Keratinocyte (primary cell): ENCODE measurements at regions not wholly inside any gene's neighbourhood (a gene's known extent, or its start where the extent isn't known, plus 50 kb on each side); places are given as distances from the start of the nearest gene placed in this dataset.

Source experiments
- DNase-seq: peaks from one replicate; pipeline ENCODE4 v3.0.0-alpha.2; 2011; ENCODE audit warnings: low read depth, missing footprints, low spot score
- FAIRE-seq: peaks from 2 replicates; lab custom pipeline; 2011; peaks lifted over from hg19 to GRCh38; lab: Jason Lieb, UNC
- H2AFZ ChIP-seq: 2 replicates; pipeline ENCODE4 v1.6.0; 2012; ENCODE audit warnings: low read length, control low read depth, inconsistent platforms; ENCODE audit not compliant: control insufficient read depth
- H3K27ac ChIP-seq: 2 replicates; pipeline ENCODE4 v1.5.1; 2011; ENCODE audit warnings: low read length; ENCODE audit not compliant: control insufficient read depth, insufficient read depth
- H3K27me3 ChIP-seq: 3 replicates; pipeline ENCODE4 v1.6.0; 2011; ENCODE audit warnings: low read length; ENCODE audit not compliant: control insufficient read depth, insufficient read depth; ENCODE audit errors: extremely low read depth
- H3K36me3 ChIP-seq, 2 experiments: 2 replicates in 1 of 2; 3 replicates in 1 of 2; pipeline ENCODE4 v1.5.1; 2011; ENCODE audit warnings: low read length in 2 of 2, mild to moderate bottlenecking in 1 of 2; ENCODE audit not compliant: control insufficient read depth in 2 of 2, insufficient read depth in 2 of 2; ENCODE audit errors: extremely low read depth in 1 of 2
- H3K4me1 ChIP-seq: 3 replicates; pipeline ENCODE4 v1.5.1; 2011; ENCODE audit warnings: low read length; ENCODE audit not compliant: control insufficient read depth, insufficient read depth; ENCODE audit errors: extremely low read depth
- H3K4me2 ChIP-seq: 3 replicates; pipeline ENCODE4 v1.6.0; 2011; ENCODE audit warnings: low read depth, low read length; ENCODE audit not compliant: control insufficient read depth, insufficient read depth; ENCODE audit errors: extremely low read depth
- H3K4me3 ChIP-seq, 3 experiments: fragments of 200-600 bp in 1 of 3; sonication (generic) in 1 of 3; 2 replicates in 2 of 3; 3 replicates in 1 of 3; pipeline ENCODE4 v1.5.1; 2011 to 2016; ENCODE audit warnings: low read length in 3 of 3, mild to moderate bottlenecking in 3 of 3, control low read depth in 2 of 3, inconsistent platforms in 1 of 3, low read depth in 1 of 3, mixed read lengths in 1 of 3, mixed run types in 1 of 3, moderate library complexity in 1 of 3; ENCODE audit not compliant: control insufficient read depth in 2 of 3, insufficient read depth in 2 of 3; ENCODE audit errors: extremely low read depth in 1 of 3
- H3K79me2 ChIP-seq: 2 replicates; pipeline ENCODE4 v1.6.0; 2012; ENCODE audit warnings: low read length; ENCODE audit not compliant: control insufficient read depth, insufficient read depth
- H3K9ac ChIP-seq: 3 replicates; pipeline ENCODE4 v1.6.0; 2011; ENCODE audit warnings: low read length; ENCODE audit not compliant: control insufficient read depth, insufficient read depth; ENCODE audit errors: extremely low read depth
- H3K9me1 ChIP-seq: 3 replicates; pipeline ENCODE4 v1.6.0; 2011; ENCODE audit warnings: low read length; ENCODE audit not compliant: control insufficient read depth, insufficient read depth; ENCODE audit errors: extremely low read depth
- H3K9me3 ChIP-seq: 2 replicates; pipeline ENCODE4 v1.5.1; 2012; ENCODE audit warnings: low read depth, low read length; ENCODE audit not compliant: control insufficient read depth
- H4K20me1 ChIP-seq: 3 replicates; pipeline ENCODE4 v1.6.0; 2011; ENCODE audit warnings: low read length; ENCODE audit not compliant: control insufficient read depth, insufficient read depth; ENCODE audit errors: extremely low read depth
- EZH2 ChIP-seq: IDR thresholded peaks from one replicate; pipeline ENCODE4 v1.6.1; 2012; ENCODE audit warnings: inconsistent platforms, mild to moderate bottlenecking, low read length, moderate library complexity
- dilution Hi-C: fragments of 300-500 bp; cut with MboI; formaldehyde crosslinking; loops from one replicate; pipeline ENCODE4 v1.7.0; 2020; ENCODE audit warnings: low sequenced_read_pairs; ENCODE audit not compliant: extremely low pct_ligation_motif_present
- TF ChIP-seq, protein P1 (sequence below), 3 experiments: IDR thresholded peaks in 1 of 3; conservative IDR thresholded peaks in 1 of 3; optimal IDR thresholded peaks in 1 of 3; 2 replicates in 2 of 3; 3 replicates in 1 of 3; pipeline versions ENCODE3 to v1.5.1; 2011; ENCODE audit warnings: low read length in 3 of 3, mild to moderate bottlenecking in 3 of 3, moderate library complexity in 2 of 3, control low read depth in 1 of 3, inconsistent platforms in 1 of 3; ENCODE audit not compliant: insufficient read depth in 2 of 3; ENCODE audit errors: extremely low read depth in 1 of 3

DNA sequence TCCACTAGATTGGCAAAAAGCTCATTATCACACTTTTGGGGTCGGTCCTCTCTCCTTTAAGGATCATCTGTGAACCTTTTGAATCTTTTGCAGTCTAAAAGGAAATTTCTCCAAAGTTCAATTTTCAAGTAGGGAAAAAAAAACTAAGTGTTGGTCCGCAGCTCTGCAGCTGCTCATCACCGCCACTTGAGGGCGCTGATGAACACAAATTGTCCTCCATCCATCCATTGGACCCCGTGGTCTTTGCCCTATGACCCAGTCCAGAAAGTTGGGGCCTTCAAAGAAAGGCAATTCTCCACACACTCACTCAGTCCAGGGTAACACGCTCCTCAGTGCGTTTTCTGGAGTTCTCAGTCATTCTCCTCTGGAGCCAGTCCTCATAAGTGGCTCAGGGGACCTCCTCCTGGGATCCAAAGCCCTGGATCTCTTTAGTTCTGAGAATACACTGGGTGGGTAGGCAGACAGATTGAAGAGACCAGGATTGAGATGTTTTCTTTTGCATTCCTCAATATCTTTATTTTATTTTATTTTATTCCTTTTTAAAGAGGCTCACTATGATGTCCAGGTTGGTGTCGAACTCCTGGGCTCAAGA is 63.6 kb upstream of the SLC28A3 start:
- Histone ChIP-seq H2AFZ (no peak overlapping the region), H3K9me3 (no peaks in the 10 kb centered on the region), H3K4me2 (no peak overlapping the region), H3K27ac (no peak overlapping the region), H3K36me3 (no peaks in the 10 kb centered on the region), H4K20me1 (no peaks in the 10 kb centered on the region), H3K9ac (no peak overlapping the region), H3K9me1 (no peaks in the 10 kb centered on the region), H3K79me2 (no peaks in the 10 kb centered on the region), H3K27me3 (no peaks in the 10 kb centered on the region), H3K4me3 (no peak overlapping the region), H3K4me1 (no peaks in the 10 kb centered on the region)
- FAIRE-seq (no peak), DNase-seq (no peak)
- dilution Hi-C loops: no loop called here
- no peak for TF ChIP-seq EZH2
- TF ChIP-seq, protein P1, sequence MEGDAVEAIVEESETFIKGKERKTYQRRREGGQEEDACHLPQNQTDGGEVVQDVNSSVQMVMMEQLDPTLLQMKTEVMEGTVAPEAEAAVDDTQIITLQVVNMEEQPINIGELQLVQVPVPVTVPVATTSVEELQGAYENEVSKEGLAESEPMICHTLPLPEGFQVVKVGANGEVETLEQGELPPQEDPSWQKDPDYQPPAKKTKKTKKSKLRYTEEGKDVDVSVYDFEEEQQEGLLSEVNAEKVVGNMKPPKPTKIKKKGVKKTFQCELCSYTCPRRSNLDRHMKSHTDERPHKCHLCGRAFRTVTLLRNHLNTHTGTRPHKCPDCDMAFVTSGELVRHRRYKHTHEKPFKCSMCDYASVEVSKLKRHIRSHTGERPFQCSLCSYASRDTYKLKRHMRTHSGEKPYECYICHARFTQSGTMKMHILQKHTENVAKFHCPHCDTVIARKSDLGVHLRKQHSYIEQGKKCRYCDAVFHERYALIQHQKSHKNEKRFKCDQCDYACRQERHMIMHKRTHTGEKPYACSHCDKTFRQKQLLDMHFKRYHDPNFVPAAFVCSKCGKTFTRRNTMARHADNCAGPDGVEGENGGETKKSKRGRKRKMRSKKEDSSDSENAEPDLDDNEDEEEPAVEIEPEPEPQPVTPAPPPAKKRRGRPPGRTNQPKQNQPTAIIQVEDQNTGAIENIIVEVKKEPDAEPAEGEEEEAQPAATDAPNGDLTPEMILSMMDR (optimal IDR thresholded peaks at IDR 0.05 in 1 of 3, IDR thresholded peaks at IDR 0.05 in 1 of 3, conservative IDR thresholded peaks at IDR 0.05 in 1 of 3; ENCODE audit: extremely low read depth in 1 of 3, insufficient read depth in 2 of 3, low read length in 3 of 3): peak; percentile 66 to 78 (median 69)

DNA sequence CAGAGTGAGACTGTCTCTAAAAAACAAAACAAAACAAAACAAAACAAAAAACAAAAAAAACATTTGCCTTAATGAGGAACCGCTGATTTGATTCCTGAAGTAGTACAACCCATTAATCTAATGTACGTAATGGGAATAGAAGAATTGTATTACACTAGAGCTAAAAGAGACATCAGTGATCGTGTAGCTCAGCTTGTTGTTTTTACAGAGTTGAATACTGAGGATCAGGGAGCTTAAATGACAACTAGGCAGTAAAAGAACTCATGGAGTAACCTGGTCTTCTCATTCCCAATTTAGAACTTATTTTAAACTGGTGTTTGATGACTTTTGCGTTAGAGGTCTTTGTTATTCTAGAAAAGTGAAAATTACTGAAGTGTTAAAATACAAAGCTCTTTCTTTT is 65.1 kb upstream of the SLC28A3 start:
- TF ChIP-seq EZH2: no peak
- TF ChIP-seq, protein P1 (optimal IDR thresholded peaks at IDR 0.05 in 1 of 3, IDR thresholded peaks at IDR 0.05 in 1 of 3, conservative IDR thresholded peaks at IDR 0.05 in 1 of 3; ENCODE audit: extremely low read depth in 1 of 3, insufficient read depth in 2 of 3, low read length in 3 of 3): no peak

More for the DNA sequence above, 65.1 kb upstream of the SLC28A3 start:
- FAIRE-seq (no peak), DNase-seq (no peak)
- no peaks in the 10 kb centered on the region for H3K79me2 ChIP-seq
- no peak overlapping the region for H2AFZ ChIP-seq
- H3K4me1 ChIP-seq: no peaks in the 10 kb centered on the region
- dilution Hi-C loops: no loop called here
- no peak overlapping the region for H3K27ac ChIP-seq
- no peak overlapping the region for H3K4me3 ChIP-seq
- no peaks in the 10 kb centered on the region for H3K9me1 ChIP-seq
- no peak overlapping the region for H3K9ac ChIP-seq
- no peaks in the 10 kb centered on the region for H4K20me1 ChIP-seq
- no peaks in the 10 kb centered on the region for H3K27me3 ChIP-seq
- H3K36me3 ChIP-seq: no peaks in the 10 kb centered on the region
- H3K4me2 ChIP-seq: no peak overlapping the region
- no peaks in the 10 kb centered on the region for H3K9me3 ChIP-seq
